ENCODE measurements at regions not wholly inside any gene's neighbourhood (a gene's known extent, or its start where the extent isn't known, plus 50 kb on each side); places are given as distances from the start of the nearest gene placed in this dataset.

DNA sequence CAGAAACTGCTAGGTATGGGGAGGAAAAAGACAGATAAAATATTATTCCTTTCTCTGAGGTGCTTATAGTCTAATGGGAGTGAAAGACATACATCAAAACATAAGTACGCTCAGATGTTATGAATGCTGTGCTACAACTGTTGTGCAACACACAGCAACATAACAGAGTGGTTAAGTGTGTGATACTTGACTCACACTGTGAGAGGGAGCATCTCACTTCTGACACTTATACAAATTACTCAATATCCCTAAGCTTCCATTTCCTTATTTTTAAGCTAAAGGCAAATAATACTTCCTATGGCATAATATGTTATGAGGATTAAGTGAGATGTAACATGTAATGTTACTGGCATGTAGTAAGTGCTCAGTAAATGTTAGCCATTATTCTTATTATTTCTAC, 110.6 kb upstream of the FER start:
- H3K4me3 ChIP-seq (ENCODE audit: low read depth, low read length) = no peak overlapping the region
- no peak overlapping the region for H3K27ac ChIP-seq
- no peaks in the 10 kb centered on the region for H3K27me3 ChIP-seq (replicated peaks)
- DNase-seq = no peak
- TF ChIP-seq, protein P1, sequence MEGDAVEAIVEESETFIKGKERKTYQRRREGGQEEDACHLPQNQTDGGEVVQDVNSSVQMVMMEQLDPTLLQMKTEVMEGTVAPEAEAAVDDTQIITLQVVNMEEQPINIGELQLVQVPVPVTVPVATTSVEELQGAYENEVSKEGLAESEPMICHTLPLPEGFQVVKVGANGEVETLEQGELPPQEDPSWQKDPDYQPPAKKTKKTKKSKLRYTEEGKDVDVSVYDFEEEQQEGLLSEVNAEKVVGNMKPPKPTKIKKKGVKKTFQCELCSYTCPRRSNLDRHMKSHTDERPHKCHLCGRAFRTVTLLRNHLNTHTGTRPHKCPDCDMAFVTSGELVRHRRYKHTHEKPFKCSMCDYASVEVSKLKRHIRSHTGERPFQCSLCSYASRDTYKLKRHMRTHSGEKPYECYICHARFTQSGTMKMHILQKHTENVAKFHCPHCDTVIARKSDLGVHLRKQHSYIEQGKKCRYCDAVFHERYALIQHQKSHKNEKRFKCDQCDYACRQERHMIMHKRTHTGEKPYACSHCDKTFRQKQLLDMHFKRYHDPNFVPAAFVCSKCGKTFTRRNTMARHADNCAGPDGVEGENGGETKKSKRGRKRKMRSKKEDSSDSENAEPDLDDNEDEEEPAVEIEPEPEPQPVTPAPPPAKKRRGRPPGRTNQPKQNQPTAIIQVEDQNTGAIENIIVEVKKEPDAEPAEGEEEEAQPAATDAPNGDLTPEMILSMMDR (IDR thresholded peaks at IDR 0.05; ENCODE audit: low read depth, low read length, missing control alignments) = no peak
- no peaks in the 10 kb centered on the region for H3K36me3 ChIP-seq (replicated peaks)
- in situ Hi-C loops (cut with HindIII; ENCODE audit: low pct_ligation_motif_present, low sequenced_read_pairs) = no loop called here

- no peaks in the 10 kb centered on the region for H3K36me3 ChIP-seq (replicated peaks)
- in situ Hi-C loops (cut with HindIII; ENCODE audit: low pct_ligation_motif_present, low sequenced_read_pairs) = no loop called here
- no peak overlapping the region for H3K4me3 ChIP-seq (ENCODE audit: low read depth, low read length)
- H3K27ac ChIP-seq = no peak overlapping the region
- TF ChIP-seq, protein P1 (IDR thresholded peaks at IDR 0.05; ENCODE audit: low read depth, low read length, missing control alignments) = no peak
- no peaks in the 10 kb centered on the region for H3K27me3 ChIP-seq (replicated peaks)
- no peak for DNase-seq
Observed at GRCh38 chr5:108636135-108636853, 111.4 kb upstream of the FER start.

- TF ChIP-seq, protein P1 (IDR thresholded peaks at IDR 0.05; ENCODE audit: low read depth, low read length, missing control alignments) = no peak
- Histone ChIP-seq H3K27me3 (replicated peaks) (no peaks in the 10 kb centered on the region), H3K4me3 (ENCODE audit: low read depth, low read length) (no peak overlapping the region), H3K36me3 (replicated peaks) (no peaks in the 10 kb centered on the region), H3K27ac (no peak overlapping the region)
- DNase-seq = no peak
- in situ Hi-C loops (cut with HindIII; ENCODE audit: low pct_ligation_motif_present, low sequenced_read_pairs) = no loop called here
Observed at GRCh38 chr5:108634617-108635288, 112.9 kb upstream of the FER start.

GRCh38 chr5:108634010-108634616, 113.6 kb upstream of the FER start:
- in situ Hi-C loops (cut with HindIII; ENCODE audit: low pct_ligation_motif_present, low sequenced_read_pairs) = no loop called here
- H3K27me3 ChIP-seq (replicated peaks) = no peaks in the 10 kb centered on the region
- H3K36me3 ChIP-seq (replicated peaks) = no peaks in the 10 kb centered on the region
- H3K27ac ChIP-seq = no peak overlapping the region
- DNase-seq = no peak
- H3K4me3 ChIP-seq (ENCODE audit: low read depth, low read length) = no peak overlapping the region
- TF ChIP-seq, protein P1 (IDR thresholded peaks at IDR 0.05; ENCODE audit: low read depth, low read length, missing control alignments) = no peak

- H3K27me3 ChIP-seq (replicated peaks) = no peaks in the 10 kb centered on the region
- H3K36me3 ChIP-seq (replicated peaks) = no peaks in the 10 kb centered on the region
- DNase-seq = no peak
- TF ChIP-seq, protein P1 (IDR thresholded peaks at IDR 0.05; ENCODE audit: low read depth, low read length, missing control alignments) = no peak
- H3K4me3 ChIP-seq (ENCODE audit: low read depth, low read length) = no peak overlapping the region
- in situ Hi-C loops (cut with HindIII; ENCODE audit: low pct_ligation_motif_present, low sequenced_read_pairs) = no loop called here
- no peak overlapping the region for H3K27ac ChIP-seq
Observed at GRCh38 chr5:108629779-108630528, 117.7 kb upstream of the FER start.

Data from brain microvascular endothelial cell (primary cell).